GM13976 (cell line): ENCODE measurements at regions not wholly inside any gene's neighbourhood (a gene's known extent, or its start where the extent isn't known, plus 50 kb on each side); places are given as distances from the start of the nearest gene placed in this dataset.

ENCODE experiments used
- DNase-seq: peaks from one replicate; pipeline ENCODE4 v3.0.0; 2012; ENCODE audit warnings: low spot score
- CTCF ChIP-seq: IDR thresholded peaks from 2 replicates; pipeline ENCODE4 v1.5.1; 2012; ENCODE audit warnings: borderline replicate concordance, mild to moderate bottlenecking; ENCODE audit not compliant: insufficient read depth; ENCODE audit errors: extremely low read depth, missing control alignments, control extremely low read depth
- in situ Hi-C: fragments of 300-500 bp; cut with MboI; formaldehyde crosslinking; loops from one replicate; pipeline ENCODE4 v1.12.0; 2022; ENCODE audit warnings: low sequenced_read_pairs, mixed read lengths, inconsistent platforms; ENCODE audit not compliant: unreplicated experiment

DNA sequence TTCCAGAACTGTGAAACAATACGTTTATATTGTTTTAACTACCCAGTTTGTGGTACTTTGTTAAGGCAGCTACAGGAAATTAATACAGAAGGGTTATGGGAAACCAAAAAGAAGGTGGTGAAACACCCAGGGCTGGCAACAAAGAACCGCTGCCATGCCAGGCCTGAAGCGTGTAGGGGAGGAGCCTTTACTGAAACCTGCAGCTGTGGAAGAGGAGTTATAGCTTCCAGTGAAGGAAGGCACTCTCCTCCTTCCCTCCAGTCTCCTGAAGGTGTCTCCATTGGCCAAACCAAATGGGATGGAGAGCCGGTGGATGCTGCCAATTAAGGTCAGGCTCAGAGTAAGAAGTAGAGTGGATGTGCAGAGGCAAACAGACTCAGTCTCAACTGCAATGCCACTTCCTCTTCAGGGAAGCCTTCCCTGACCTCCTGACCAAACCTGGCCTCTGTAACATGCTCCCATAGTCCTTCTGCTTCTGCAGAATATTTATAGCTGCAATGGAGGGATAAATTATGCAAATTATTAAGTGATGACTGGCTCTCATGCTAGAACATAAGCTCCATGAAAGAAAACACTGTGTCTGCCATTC lies 168.3 kb downstream of the DAD1 start:
- no peak for DNase-seq
- TF ChIP-seq CTCF, result no peak
- in situ Hi-C loops, result no loop called here

GRCh38 chr14:22419620-22420019 lies 169.4 kb downstream of the DAD1 start:
- no peak for DNase-seq
- in situ Hi-C loops, result no loop called here
- no peak for TF ChIP-seq CTCF

- in situ Hi-C loops, result no loop called here
- TF ChIP-seq CTCF, result no peak
- DNase-seq, result peak; percentile 23
These were observed 170.4 kb downstream of the DAD1 start for GRCh38 chr14:22418631-22419030.

GRCh38 chr14:22417914-22418313 lies 171.1 kb downstream of the DAD1 start:
- DNase-seq, result no peak
- no peak for TF ChIP-seq CTCF
- in situ Hi-C loops, result no loop called here

- no peak for TF ChIP-seq CTCF
- in situ Hi-C loops, result no loop called here
- DNase-seq, result no peak
These were observed 172.8 kb downstream of the DAD1 start for GRCh38 chr14:22416193-22416592.

DNA sequence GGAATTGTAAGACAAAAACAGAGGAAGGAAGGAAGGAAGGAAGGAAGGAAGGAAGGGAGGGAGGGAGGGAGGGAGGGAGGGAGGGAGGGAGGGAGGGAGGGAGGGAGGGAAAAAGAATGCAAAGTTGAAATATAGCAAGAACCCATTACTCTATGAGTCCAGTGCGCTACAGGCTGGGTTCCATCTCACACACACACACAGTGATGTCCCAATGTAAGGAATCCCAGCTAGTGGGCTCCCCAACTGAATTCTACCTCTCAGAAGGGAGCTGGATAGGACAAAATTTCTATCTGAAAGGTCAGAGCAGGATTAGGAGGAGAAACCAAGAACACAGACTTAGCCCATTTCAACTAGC lies 173.4 kb downstream of the DAD1 start:
- in situ Hi-C loops, result no loop called here
- TF ChIP-seq CTCF, result no peak
- no peak for DNase-seq
